ENCODE measurements at regions not wholly inside any gene's neighbourhood (a gene's known extent, or its start where the extent isn't known, plus 50 kb on each side); places are given as distances from the start of the nearest gene placed in this dataset.

- Mint-ChIP-seq H3K4me1 (ENCODE audit: insufficient read depth, unreplicated experiment) (peaks cover 5% of the 10 kb centered on the region), H3K4me3 (ENCODE audit: unreplicated experiment) (no peak overlapping the region), H3K36me3 (ENCODE audit: insufficient read depth, unreplicated experiment) (no peaks in the 10 kb centered on the region), H3K27ac (ENCODE audit: low read depth, unreplicated experiment) (no peak overlapping the region), H3K9me3 (ENCODE audit: unreplicated experiment) (no peaks in the 10 kb centered on the region), H3K27me3 (ENCODE audit: insufficient read depth, unreplicated experiment) (no peaks in the 10 kb centered on the region)
- no TSS peak for BruUV-seq (replicated peaks)
- CTCF ChIA-PET, result no interaction called here
- intact Hi-C loops (cut with micrococcal nuclease), result no loop called here
- POLR2A ChIA-PET, result no interaction called here
- TF ChIP-seq, protein P1, sequence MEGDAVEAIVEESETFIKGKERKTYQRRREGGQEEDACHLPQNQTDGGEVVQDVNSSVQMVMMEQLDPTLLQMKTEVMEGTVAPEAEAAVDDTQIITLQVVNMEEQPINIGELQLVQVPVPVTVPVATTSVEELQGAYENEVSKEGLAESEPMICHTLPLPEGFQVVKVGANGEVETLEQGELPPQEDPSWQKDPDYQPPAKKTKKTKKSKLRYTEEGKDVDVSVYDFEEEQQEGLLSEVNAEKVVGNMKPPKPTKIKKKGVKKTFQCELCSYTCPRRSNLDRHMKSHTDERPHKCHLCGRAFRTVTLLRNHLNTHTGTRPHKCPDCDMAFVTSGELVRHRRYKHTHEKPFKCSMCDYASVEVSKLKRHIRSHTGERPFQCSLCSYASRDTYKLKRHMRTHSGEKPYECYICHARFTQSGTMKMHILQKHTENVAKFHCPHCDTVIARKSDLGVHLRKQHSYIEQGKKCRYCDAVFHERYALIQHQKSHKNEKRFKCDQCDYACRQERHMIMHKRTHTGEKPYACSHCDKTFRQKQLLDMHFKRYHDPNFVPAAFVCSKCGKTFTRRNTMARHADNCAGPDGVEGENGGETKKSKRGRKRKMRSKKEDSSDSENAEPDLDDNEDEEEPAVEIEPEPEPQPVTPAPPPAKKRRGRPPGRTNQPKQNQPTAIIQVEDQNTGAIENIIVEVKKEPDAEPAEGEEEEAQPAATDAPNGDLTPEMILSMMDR (IDR thresholded peaks at IDR 0.05; ENCODE audit: unreplicated experiment), result no peak
- no peak for DNase-seq (ENCODE audit: unreplicated experiment)
These were observed 115.2 kb upstream of the LGSN start for GRCh38 chr6:63434943-63435342.

- no TSS peak for BruUV-seq (replicated peaks)
- peaks cover 4% of the 10 kb centered on the region for H3K9me3 Mint-ChIP-seq (ENCODE audit: unreplicated experiment)
- TF ChIP-seq, protein P1 (IDR thresholded peaks at IDR 0.05; ENCODE audit: unreplicated experiment), result no peak
- H3K27ac Mint-ChIP-seq (ENCODE audit: low read depth, unreplicated experiment), result no peak overlapping the region
- CTCF ChIA-PET, result interaction anchor here (1.0 kb wide), 1 partner anchor 162 kb away, joined by 3 read pairs; no protein-coding TSS in a partner anchor
- no peak overlapping the region for H3K4me3 Mint-ChIP-seq (ENCODE audit: unreplicated experiment)
- POLR2A ChIA-PET, result no interaction called here
- no peaks in the 10 kb centered on the region for H3K36me3 Mint-ChIP-seq (ENCODE audit: insufficient read depth, unreplicated experiment)
- peaks cover 5% of the 10 kb centered on the region for H3K4me1 Mint-ChIP-seq (ENCODE audit: insufficient read depth, unreplicated experiment)
- intact Hi-C loops (cut with micrococcal nuclease), result no loop called here
- no peak for DNase-seq (ENCODE audit: unreplicated experiment)
- no peaks in the 10 kb centered on the region for H3K27me3 Mint-ChIP-seq (ENCODE audit: insufficient read depth, unreplicated experiment)
These were observed 116.6 kb upstream of the LGSN start for GRCh38 chr6:63436356-63436755.

DNA sequence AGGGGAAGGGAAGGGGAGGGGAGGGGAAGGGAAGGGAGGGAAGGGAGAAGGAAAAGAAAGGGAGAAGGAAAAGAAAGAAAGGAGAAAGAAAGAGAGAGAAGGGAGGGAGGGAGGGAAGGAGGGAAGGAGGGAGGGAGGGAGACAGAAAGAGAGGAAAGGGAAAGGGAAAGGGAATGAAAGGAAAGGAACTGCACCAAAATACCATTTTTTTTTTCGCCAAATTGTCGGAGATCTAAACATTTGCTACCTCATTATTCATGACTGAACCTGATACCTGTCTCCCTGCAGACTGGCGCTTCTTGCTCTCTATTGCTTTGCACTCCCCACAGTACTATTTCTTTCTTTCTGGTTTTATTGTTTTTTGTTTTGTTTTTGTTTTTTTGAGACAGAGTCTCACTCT lies 117.3 kb upstream of the LGSN start:
- CTCF ChIA-PET, result no interaction called here
- H3K4me1 Mint-ChIP-seq (ENCODE audit: insufficient read depth, unreplicated experiment), result peaks cover 5% of the 10 kb centered on the region
- H3K9me3 Mint-ChIP-seq (ENCODE audit: unreplicated experiment), result peaks cover 6% of the 10 kb centered on the region

GRCh38 chr6:63440057-63440456 lies 120.3 kb upstream of the LGSN start:
- H3K27me3 Mint-ChIP-seq (ENCODE audit: insufficient read depth, unreplicated experiment), result no peaks in the 10 kb centered on the region
- no peak for DNase-seq (ENCODE audit: unreplicated experiment)
- H3K4me3 Mint-ChIP-seq (ENCODE audit: unreplicated experiment), result no peak overlapping the region
- POLR2A ChIA-PET, result no interaction called here
- intact Hi-C loops (cut with micrococcal nuclease), result no loop called here
- H3K27ac Mint-ChIP-seq (ENCODE audit: low read depth, unreplicated experiment), result no peak overlapping the region
- CTCF ChIA-PET, result no interaction called here
- H3K4me1 Mint-ChIP-seq (ENCODE audit: insufficient read depth, unreplicated experiment), result peaks cover 5% of the 10 kb centered on the region
- TF ChIP-seq, protein P1 (IDR thresholded peaks at IDR 0.05; ENCODE audit: unreplicated experiment), result no peak
- no peaks in the 10 kb centered on the region for H3K36me3 Mint-ChIP-seq (ENCODE audit: insufficient read depth, unreplicated experiment)
- H3K9me3 Mint-ChIP-seq (ENCODE audit: unreplicated experiment), result peaks cover 6% of the 10 kb centered on the region
- BruUV-seq (replicated peaks), result no TSS peak

More for the DNA sequence above, 117.3 kb upstream of the LGSN start:
- Mint-ChIP-seq H3K27me3 (ENCODE audit: insufficient read depth, unreplicated experiment) (no peaks in the 10 kb centered on the region), H3K36me3 (ENCODE audit: insufficient read depth, unreplicated experiment) (no peaks in the 10 kb centered on the region), H3K27ac (ENCODE audit: low read depth, unreplicated experiment) (no peak overlapping the region), H3K4me3 (ENCODE audit: unreplicated experiment) (no peak overlapping the region)
- no TSS peak for BruUV-seq (replicated peaks)
- intact Hi-C loops (cut with micrococcal nuclease), result no loop called here
- no peak for DNase-seq (ENCODE audit: unreplicated experiment)
- POLR2A ChIA-PET, result no interaction called here
- TF ChIP-seq, protein P1 (IDR thresholded peaks at IDR 0.05; ENCODE audit: unreplicated experiment), result no peak
